Gastroesophageal sphincter (tissue), 3 donors: ENCODE measurements at regions not wholly inside any gene's neighbourhood (a gene's known extent, or its start where the extent isn't known, plus 50 kb on each side); places are given as distances from the start of the nearest gene placed in this dataset.

Experiments
- CTCF ChIP-seq, 4 experiments: fragments of 200-600 bp in 2 of 4; fragments of 450-650 bp in 2 of 4; sonication (generic) in 1 of 4; IDR thresholded peaks; one replicate each; pipeline ENCODE4 v1.5.1; 2017 to 2019; ENCODE audit warnings: antibody characterized with exemption in 4 of 4, mild to moderate bottlenecking in 2 of 4, moderate library complexity in 2 of 4
- EP300 ChIP-seq: sonication (generic); formaldehyde crosslinking; IDR thresholded peaks from one replicate; pipeline ENCODE4 v1.6.1; 2017; ENCODE audit warnings: antibody characterized with exemption, mild to moderate bottlenecking
- POLR2A ChIP-seq, 2 donors: fragments of 450-650 bp; IDR thresholded peaks; one replicate each; pipeline ENCODE4 v1.6.1; 2017; ENCODE audit warnings: antibody characterized with exemption in 2 of 2, mild to moderate bottlenecking in 2 of 2, moderate library complexity in 1 of 2
- POLR2AphosphoS5 ChIP-seq: sonication (generic); formaldehyde crosslinking; IDR thresholded peaks from one replicate; pipeline ENCODE4 v1.6.1; 2017; ENCODE audit warnings: antibody characterized with exemption

- no peak for TF ChIP-seq CTCF (IDR thresholded peaks at IDR 0.05)
- no peak for TF ChIP-seq POLR2A (IDR thresholded peaks at IDR 0.05)
- TF ChIP-seq EP300, result no peak
- TF ChIP-seq POLR2AphosphoS5, result no peak
Observed at GRCh38 chr6:12606616-12607015, 110.0 kb upstream of the PHACTR1 start.
